H9 (cell line): ENCODE measurements at regions not wholly inside any gene's neighbourhood (a gene's known extent, or its start where the extent isn't known, plus 50 kb on each side); places are given as distances from the start of the nearest gene placed in this dataset.

ENCODE experiments used
- DNase-seq: peaks from one replicate; pipeline ENCODE4 v3.0.0-alpha.2; 2017
- H2AFZ ChIP-seq: one replicate; pipeline ENCODE4 v1.6.1; 2013; ENCODE audit warnings: mild to moderate bottlenecking, low read length, control low read depth, moderate library complexity
- H2AK5ac ChIP-seq: 2 replicates; pipeline ENCODE4 v1.6.1; 2013; ENCODE audit warnings: low read length, control low read depth, mixed read lengths; ENCODE audit not compliant: insufficient read length
- H2BK120ac ChIP-seq: one replicate; pipeline ENCODE4 v1.6.1; 2013; ENCODE audit warnings: low read depth, mild to moderate bottlenecking, low read length, control low read depth, inconsistent platforms; ENCODE audit not compliant: poor library complexity, severe bottlenecking
- H2BK12ac ChIP-seq: 2 replicates; pipeline ENCODE4 v1.6.1; 2013; ENCODE audit warnings: low read length, control low read depth, mixed read lengths, low read depth; ENCODE audit not compliant: insufficient read length
- H2BK15ac ChIP-seq: 2 replicates; pipeline ENCODE4 v1.6.1; 2013; ENCODE audit warnings: low read depth, low read length, control low read depth
- H2BK20ac ChIP-seq: one replicate; pipeline ENCODE4 v1.6.1; 2013; ENCODE audit warnings: low read depth, mild to moderate bottlenecking, low read length, control low read depth, inconsistent platforms; ENCODE audit not compliant: poor library complexity, severe bottlenecking
- H2BK5ac ChIP-seq: 2 replicates; pipeline ENCODE4 v1.6.1; 2013; ENCODE audit warnings: low read length, control low read depth, mixed read lengths; ENCODE audit not compliant: insufficient read length
- H3K14ac ChIP-seq: 2 replicates; pipeline ENCODE4 v1.6.1; 2013; ENCODE audit warnings: low read length, control low read depth; ENCODE audit not compliant: insufficient read depth
- H3K18ac ChIP-seq: 2 replicates; pipeline ENCODE4 v1.6.1; 2013; ENCODE audit warnings: low read depth, mild to moderate bottlenecking, mixed read lengths, low read length, control low read depth; ENCODE audit not compliant: insufficient read length
- H3K23ac ChIP-seq: 2 replicates; pipeline ENCODE4 v1.6.1; 2013; ENCODE audit warnings: low read length, control low read depth, mixed read lengths, low read depth; ENCODE audit not compliant: insufficient read length
- H3K23me2 ChIP-seq: 2 replicates; pipeline ENCODE4 v1.6.1; 2013; ENCODE audit warnings: low read depth, mild to moderate bottlenecking, mixed read lengths, low read length, control low read depth; ENCODE audit not compliant: insufficient read length, poor library complexity, severe bottlenecking
- H3K27ac ChIP-seq: 2 replicates; pipeline ENCODE4 v1.5.1; 2013; ENCODE audit warnings: low read length, control low read depth, mixed read lengths, low read depth; ENCODE audit not compliant: insufficient read length
- H3K27me3 ChIP-seq: 2 replicates; pipeline ENCODE4 v1.6.1; 2013; ENCODE audit warnings: low read length, control low read depth, inconsistent platforms; ENCODE audit not compliant: insufficient read depth
- H3K4ac ChIP-seq: 2 replicates; pipeline ENCODE4 v1.6.1; 2013; ENCODE audit warnings: low read depth, mild to moderate bottlenecking, control low read depth, inconsistent platforms, low read length, moderate library complexity
- H3K4me1 ChIP-seq: 2 replicates; pipeline ENCODE4 v1.6.1; 2013; ENCODE audit warnings: low read length, control low read depth, inconsistent platforms; ENCODE audit not compliant: insufficient read depth
- H3K4me2 ChIP-seq: 2 replicates; pipeline ENCODE4 v1.6.1; 2013; ENCODE audit warnings: low read length, control low read depth, mixed read lengths; ENCODE audit not compliant: insufficient read length, insufficient read depth
- H3K56ac ChIP-seq: 2 replicates; pipeline ENCODE4 v1.6.1; 2013; ENCODE audit warnings: low read depth, mild to moderate bottlenecking, mixed read lengths, low read length, control low read depth; ENCODE audit not compliant: insufficient read length
- H3K79me1 ChIP-seq: 2 replicates; pipeline ENCODE4 v1.6.1; 2013; ENCODE audit warnings: low read depth, mild to moderate bottlenecking, moderate library complexity, low read length, control low read depth, inconsistent platforms; ENCODE audit not compliant: insufficient read depth, poor library complexity, severe bottlenecking
- H3K79me2 ChIP-seq: 2 replicates; pipeline ENCODE4 v1.6.1; 2013; ENCODE audit warnings: low read length, control low read depth, inconsistent platforms; ENCODE audit not compliant: insufficient read depth
- H3K9ac ChIP-seq: 2 replicates; pipeline ENCODE4 v1.6.1; 2013; ENCODE audit warnings: low read length, control low read depth, mixed read lengths; ENCODE audit not compliant: insufficient read length; ENCODE audit errors: extremely low read depth
- H3K9me3 ChIP-seq: one replicate; pipeline ENCODE4 v1.6.1; 2013; ENCODE audit warnings: low read depth, low read length, inconsistent platforms; ENCODE audit not compliant: control insufficient read depth
- H3T11ph ChIP-seq: one replicate; pipeline ENCODE4 v1.6.1; 2013; ENCODE audit warnings: mild to moderate bottlenecking, low read length, control low read depth, inconsistent platforms
- H4K20me1 ChIP-seq: one replicate; pipeline ENCODE4 v1.6.1; 2013; ENCODE audit not compliant: control insufficient read depth, insufficient read length, insufficient read depth
- H4K5ac ChIP-seq: 2 replicates; pipeline ENCODE4 v1.6.1; 2013; ENCODE audit warnings: low read depth, mild to moderate bottlenecking, mixed read lengths, low read length, control low read depth; ENCODE audit not compliant: insufficient read length
- H4K8ac ChIP-seq: replicated peaks from 2 replicates; pipeline ENCODE4 v1.6.1; 2013; ENCODE audit warnings: low read length, control low read depth, mixed read lengths, low read depth; ENCODE audit not compliant: insufficient read length
- H4K91ac ChIP-seq: 2 replicates; pipeline ENCODE4 v1.6.1; 2013; ENCODE audit warnings: low read depth, mild to moderate bottlenecking, moderate library complexity, mixed read lengths, low read length, control low read depth; ENCODE audit not compliant: insufficient read length
- H3K27ac Mint-ChIP-seq, 3 experiments: 2 replicates in 2 of 3; 3 replicates in 1 of 3; pipeline ENCODE4 v1.8.0; 2020 to 2021; ENCODE audit warnings: mixed read lengths in 3 of 3, mild to moderate bottlenecking in 1 of 3, moderate library complexity in 1 of 3
- H3K27me3 Mint-ChIP-seq: 2 replicates; pipeline ENCODE4 v1.8.0; 2021; ENCODE audit warnings: low read depth, mild to moderate bottlenecking, moderate library complexity, mixed read lengths
- H3K36me3 Mint-ChIP-seq, 3 experiments: 2 replicates in 2 of 3; 3 replicates in 1 of 3; pipeline ENCODE4 v1.8.0; 2020 to 2021; ENCODE audit warnings: low read depth in 3 of 3, mixed read lengths in 3 of 3; ENCODE audit not compliant: insufficient read depth in 1 of 3
- H3K4me1 Mint-ChIP-seq, 2 experiments: 2 replicates each; pipeline ENCODE4 v1.8.0; 2020; ENCODE audit warnings: mixed read lengths in 2 of 2
- H3K4me3 Mint-ChIP-seq, 2 experiments: 2 replicates in 1 of 2; 3 replicates in 1 of 2; pipeline ENCODE4 v1.8.0; 2020 to 2021; ENCODE audit warnings: mild to moderate bottlenecking in 2 of 2, mixed read lengths in 2 of 2, moderate library complexity in 1 of 2
- H3K9me3 Mint-ChIP-seq, 2 experiments: 2 replicates in 1 of 2; 3 replicates in 1 of 2; pipeline ENCODE4 v1.8.0; 2020; ENCODE audit warnings: mild to moderate bottlenecking in 2 of 2, mixed read lengths in 2 of 2, moderate library complexity in 1 of 2
- WGBS: extraction: QIAGEN DNeasy Blood & Tissue Kit; methylation state at CpG from one replicate; pipeline ENCODE4 v1.1.7; 2013; ENCODE audit warnings: missing lambda C conversion rate, low lambda C conversion rate, mixed read lengths; ENCODE audit not compliant: insufficient read length; ENCODE audit errors: extremely low coverage; 5-methylcytosine and 5-hydroxymethylcytosine counted together
- TF ChIP-seq, protein P1 (sequence below): fragments of 200-600 bp; sonication (generic); conservative IDR thresholded peaks from 3 replicates; pipeline ENCODE4 v1.8.0; 2021; ENCODE audit warnings: antibody characterized with exemption, mild to moderate bottlenecking

DNA sequence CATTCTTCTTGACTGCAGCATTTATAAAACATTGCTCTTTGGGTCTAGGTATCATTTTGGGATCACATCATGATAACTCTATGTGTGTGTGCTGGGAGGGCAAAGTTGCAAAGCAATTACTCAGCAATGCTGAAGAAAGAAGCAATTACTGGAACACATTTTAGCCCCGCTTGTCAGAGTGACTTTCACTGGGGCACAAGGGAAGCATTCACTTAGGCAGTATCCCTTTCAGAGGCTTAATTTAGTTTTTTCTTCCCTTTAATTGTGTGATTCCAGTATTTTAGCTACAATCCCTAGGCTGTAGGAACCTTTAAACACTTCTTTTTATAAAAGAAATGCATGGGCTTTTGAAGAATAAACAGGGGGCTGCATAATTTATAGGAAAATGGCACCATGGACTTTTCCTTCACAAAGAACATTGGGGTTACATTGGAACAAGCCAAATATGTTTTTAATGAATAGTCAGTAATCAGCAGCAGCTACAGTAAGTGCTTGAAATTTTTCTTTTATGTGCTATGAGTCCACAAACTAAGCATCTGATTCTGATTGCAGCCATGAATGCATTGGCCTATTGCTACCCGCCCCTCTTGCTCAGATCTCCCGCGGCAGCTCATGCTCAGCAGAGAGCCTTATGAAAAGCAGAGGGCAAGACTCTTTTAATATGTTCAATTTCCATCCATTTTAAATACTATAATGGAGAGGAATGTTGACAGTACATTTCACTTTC is 51.2 kb upstream of the NXPH1 start:
- Histone ChIP-seq H2BK15ac (no peak overlapping the region), H3T11ph (no peak overlapping the region), H3K4me2 (no peak overlapping the region), H3K79me2 (no peaks in the 10 kb centered on the region), H3K9me3 (no peaks in the 10 kb centered on the region), H2BK20ac (no peak overlapping the region), H3K27me3 (no peaks in the 10 kb centered on the region), H3K23ac (no peak overlapping the region), H2BK5ac (no peak overlapping the region), H3K18ac (no peak overlapping the region), H2BK120ac (no peak overlapping the region), H3K27ac (no peak overlapping the region), H2AK5ac (no peak overlapping the region), H4K8ac (no peak overlapping the region), H2AFZ (no peak overlapping the region), H3K4me1 (peaks cover 4% of the 10 kb centered on the region; the same call in 1 of the 2 replicates), H4K20me1 (no peaks in the 10 kb centered on the region), H3K79me1 (no peaks in the 10 kb centered on the region), H3K4ac (no peak overlapping the region), H4K5ac (no peak overlapping the region), H3K23me2 (no peaks in the 10 kb centered on the region), H4K91ac (no peak overlapping the region), H2BK12ac (no peak overlapping the region), H3K56ac (no peak overlapping the region), H3K9ac (no peak overlapping the region), H3K14ac (no peak overlapping the region)
- no peak for DNase-seq
- Mint-ChIP-seq H3K4me1 (peaks cover 0 to 4% of the 10 kb centered on the region in 2 experiments; a peak in 2 of 4 replicates), H3K4me3 (no peak overlapping the region), H3K27me3 (no peaks in the 10 kb centered on the region), H3K9me3 (no peaks in the 10 kb centered on the region), H3K36me3 (no peaks in the 10 kb centered on the region), H3K27ac (no peak overlapping the region)
- TF ChIP-seq, protein P1, sequence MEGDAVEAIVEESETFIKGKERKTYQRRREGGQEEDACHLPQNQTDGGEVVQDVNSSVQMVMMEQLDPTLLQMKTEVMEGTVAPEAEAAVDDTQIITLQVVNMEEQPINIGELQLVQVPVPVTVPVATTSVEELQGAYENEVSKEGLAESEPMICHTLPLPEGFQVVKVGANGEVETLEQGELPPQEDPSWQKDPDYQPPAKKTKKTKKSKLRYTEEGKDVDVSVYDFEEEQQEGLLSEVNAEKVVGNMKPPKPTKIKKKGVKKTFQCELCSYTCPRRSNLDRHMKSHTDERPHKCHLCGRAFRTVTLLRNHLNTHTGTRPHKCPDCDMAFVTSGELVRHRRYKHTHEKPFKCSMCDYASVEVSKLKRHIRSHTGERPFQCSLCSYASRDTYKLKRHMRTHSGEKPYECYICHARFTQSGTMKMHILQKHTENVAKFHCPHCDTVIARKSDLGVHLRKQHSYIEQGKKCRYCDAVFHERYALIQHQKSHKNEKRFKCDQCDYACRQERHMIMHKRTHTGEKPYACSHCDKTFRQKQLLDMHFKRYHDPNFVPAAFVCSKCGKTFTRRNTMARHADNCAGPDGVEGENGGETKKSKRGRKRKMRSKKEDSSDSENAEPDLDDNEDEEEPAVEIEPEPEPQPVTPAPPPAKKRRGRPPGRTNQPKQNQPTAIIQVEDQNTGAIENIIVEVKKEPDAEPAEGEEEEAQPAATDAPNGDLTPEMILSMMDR: no peak
- WGBS: no CpG with 5 or more reads among the region's 4 CpGs
